Brain microvascular endothelial cell (primary cell): ENCODE measurements at regions not wholly inside any gene's neighbourhood (a gene's known extent, or its start where the extent isn't known, plus 50 kb on each side); places are given as distances from the start of the nearest gene placed in this dataset.

Source experiments
- DNase-seq: peaks from one replicate; pipeline ENCODE4 v3.0.0-alpha.2; 2020
- H3K27ac ChIP-seq: fragments of 250-450 bp; sonication (Bioruptor Pico); 2 replicates; pipeline ENCODE4 v1.5.1; 2020; ENCODE audit warnings: mild to moderate bottlenecking, moderate library complexity
- H3K27me3 ChIP-seq: fragments of 250-450 bp; sonication (Bioruptor Pico); replicated peaks from 2 replicates; pipeline ENCODE4 v1.5.1; 2020; ENCODE audit warnings: mild to moderate bottlenecking
- H3K36me3 ChIP-seq: fragments of 250-450 bp; sonication (Bioruptor Pico); replicated peaks from 2 replicates; pipeline ENCODE4 v1.5.1; 2020; ENCODE audit warnings: mild to moderate bottlenecking
- H3K4me3 ChIP-seq: 2 replicates; pipeline ENCODE4 v1.5.1; 2011; ENCODE audit warnings: low read depth, mild to moderate bottlenecking, control low read depth, low read length, moderate library complexity
- in situ Hi-C: cut with HindIII; loops from 2 replicates; pipeline ENCODE4 v1.10.0; 2017; ENCODE audit warnings: low sequenced_read_pairs, low pct_ligation_motif_present
- TF ChIP-seq, protein P1 (sequence below): IDR thresholded peaks from 2 replicates; pipeline ENCODE4 v1.5.1; 2011; ENCODE audit warnings: low read depth, mild to moderate bottlenecking, moderate library complexity, low read length, control low read depth, inconsistent platforms; ENCODE audit errors: missing control alignments

- no peak overlapping the region for H3K4me3 ChIP-seq
- H3K36me3 ChIP-seq = no peaks in the 10 kb centered on the region
- DNase-seq = no peak
- H3K27ac ChIP-seq = no peak overlapping the region
- TF ChIP-seq, protein P1, sequence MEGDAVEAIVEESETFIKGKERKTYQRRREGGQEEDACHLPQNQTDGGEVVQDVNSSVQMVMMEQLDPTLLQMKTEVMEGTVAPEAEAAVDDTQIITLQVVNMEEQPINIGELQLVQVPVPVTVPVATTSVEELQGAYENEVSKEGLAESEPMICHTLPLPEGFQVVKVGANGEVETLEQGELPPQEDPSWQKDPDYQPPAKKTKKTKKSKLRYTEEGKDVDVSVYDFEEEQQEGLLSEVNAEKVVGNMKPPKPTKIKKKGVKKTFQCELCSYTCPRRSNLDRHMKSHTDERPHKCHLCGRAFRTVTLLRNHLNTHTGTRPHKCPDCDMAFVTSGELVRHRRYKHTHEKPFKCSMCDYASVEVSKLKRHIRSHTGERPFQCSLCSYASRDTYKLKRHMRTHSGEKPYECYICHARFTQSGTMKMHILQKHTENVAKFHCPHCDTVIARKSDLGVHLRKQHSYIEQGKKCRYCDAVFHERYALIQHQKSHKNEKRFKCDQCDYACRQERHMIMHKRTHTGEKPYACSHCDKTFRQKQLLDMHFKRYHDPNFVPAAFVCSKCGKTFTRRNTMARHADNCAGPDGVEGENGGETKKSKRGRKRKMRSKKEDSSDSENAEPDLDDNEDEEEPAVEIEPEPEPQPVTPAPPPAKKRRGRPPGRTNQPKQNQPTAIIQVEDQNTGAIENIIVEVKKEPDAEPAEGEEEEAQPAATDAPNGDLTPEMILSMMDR = no peak
- in situ Hi-C loops = no loop called here
- H3K27me3 ChIP-seq = no peaks in the 10 kb centered on the region
Observed at GRCh38 chrX:142040906-142041305, 137.2 kb downstream of the MAGEC1 start.

- no peak for DNase-seq
- in situ Hi-C loops = no loop called here
- no peak overlapping the region for H3K4me3 ChIP-seq
- no peaks in the 10 kb centered on the region for H3K27me3 ChIP-seq
- H3K27ac ChIP-seq = no peak overlapping the region
- H3K36me3 ChIP-seq = no peaks in the 10 kb centered on the region
- TF ChIP-seq, protein P1 = no peak
Observed at GRCh38 chrX:142036116-142036515, 132.4 kb downstream of the MAGEC1 start.

GRCh38 chrX:142005532-142005931, 101.8 kb downstream of the MAGEC1 start:
- H3K4me3 ChIP-seq = no peak overlapping the region
- H3K36me3 ChIP-seq = no peaks in the 10 kb centered on the region
- in situ Hi-C loops = no loop called here
- no peak overlapping the region for H3K27ac ChIP-seq
- TF ChIP-seq, protein P1 = no peak
- no peaks in the 10 kb centered on the region for H3K27me3 ChIP-seq
- no peak for DNase-seq

DNA sequence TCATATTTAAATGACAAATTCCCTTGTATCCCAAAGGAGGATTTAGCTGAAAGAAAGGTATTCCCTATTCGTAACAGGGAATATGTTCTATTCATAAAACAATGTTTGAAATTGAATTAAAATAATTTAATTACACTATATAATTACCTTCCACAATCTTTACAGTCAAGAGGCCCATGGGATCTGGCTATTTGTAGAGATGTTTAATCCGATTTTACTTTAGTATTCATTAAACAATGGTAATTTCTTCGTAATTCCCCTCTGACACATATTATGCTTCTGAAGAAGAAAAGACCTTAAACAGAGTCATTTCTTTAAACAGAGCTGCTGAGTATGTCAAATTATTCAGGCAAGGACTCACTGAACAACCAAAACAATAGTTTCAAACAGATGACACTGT, 98.8 kb downstream of the MAGEC1 start:
- no peak overlapping the region for H3K27ac ChIP-seq
- H3K27me3 ChIP-seq = no peaks in the 10 kb centered on the region
- no peak overlapping the region for H3K4me3 ChIP-seq
- TF ChIP-seq, protein P1 = no peak
- no peaks in the 10 kb centered on the region for H3K36me3 ChIP-seq
- no peak for DNase-seq
- in situ Hi-C loops = no loop called here

DNA sequence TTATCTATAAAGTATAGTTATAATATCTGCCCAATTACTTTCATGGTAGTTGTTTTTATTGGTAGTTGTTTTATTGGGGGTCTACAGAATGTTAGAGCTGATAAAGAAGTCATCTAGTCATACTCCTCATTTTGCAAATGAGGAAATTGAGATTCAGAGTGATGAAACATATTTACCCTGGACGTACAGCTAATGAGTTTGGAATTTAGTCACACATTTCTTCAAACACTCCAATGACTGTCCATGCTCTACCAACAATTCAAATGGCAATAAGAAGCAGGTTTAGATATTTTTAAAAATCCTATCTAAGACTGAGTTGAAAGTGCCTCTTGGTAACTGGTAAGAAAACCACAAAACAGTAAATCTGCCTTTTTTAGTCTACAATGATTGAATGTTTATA, 98.2 kb downstream of the MAGEC1 start:
- in situ Hi-C loops = no loop called here
- no peak overlapping the region for H3K27ac ChIP-seq
- H3K27me3 ChIP-seq = no peaks in the 10 kb centered on the region
- H3K36me3 ChIP-seq = no peaks in the 10 kb centered on the region
- TF ChIP-seq, protein P1 = no peak
- no peak overlapping the region for H3K4me3 ChIP-seq
- DNase-seq = no peak

DNA sequence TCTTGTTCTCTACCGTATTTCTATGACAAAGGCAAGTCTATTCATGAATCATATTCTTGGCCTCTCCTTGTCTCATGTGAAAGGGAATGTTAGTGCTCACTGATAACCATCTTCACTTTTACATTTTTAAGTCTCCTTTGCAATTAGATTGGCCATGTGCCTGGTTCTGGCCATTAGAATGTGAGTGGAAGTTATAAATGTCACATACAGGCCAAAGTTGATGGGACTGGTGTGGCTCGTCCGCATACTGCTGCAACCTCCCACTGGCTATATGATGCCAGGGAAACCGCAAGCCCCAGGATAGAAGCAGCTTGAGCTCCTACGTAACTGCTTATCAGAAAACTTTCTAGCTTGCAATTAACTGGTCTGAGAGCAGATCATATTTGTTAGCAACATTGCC, 86.1 kb downstream of the MAGEC1 start:
- no peaks in the 10 kb centered on the region for H3K36me3 ChIP-seq
- no peak overlapping the region for H3K27ac ChIP-seq
- DNase-seq = no peak
- no peak overlapping the region for H3K4me3 ChIP-seq
- in situ Hi-C loops = no loop called here
- no peaks in the 10 kb centered on the region for H3K27me3 ChIP-seq
- TF ChIP-seq, protein P1 = no peak
